Trophoblast cell (in vitro differentiated cells and primary cell): ENCODE measurements at regions not wholly inside any gene's neighbourhood (a gene's known extent, or its start where the extent isn't known, plus 50 kb on each side); places are given as distances from the start of the nearest gene placed in this dataset.
"Not testable (repeated sequence)": the region's sequence is repeated elsewhere in the genome, so short reads cannot be mapped to it uniquely, and the experiment has no call there.

ENCODE experiments used
- DNase-seq, 2 donors: peaks; one replicate each; pipeline ENCODE4 v3.0.0-alpha.2; 2016
- H2AFZ ChIP-seq: 2 replicates; pipeline ENCODE4 v1.6.1; 2013; ENCODE audit warnings: low read length, moderate library complexity, mild to moderate bottlenecking; ENCODE audit not compliant: insufficient read depth, poor library complexity
- H2AK5ac ChIP-seq: 2 replicates; pipeline ENCODE4 v1.6.1; 2013; ENCODE audit warnings: mild to moderate bottlenecking, low read length
- H2BK120ac ChIP-seq: 2 replicates; pipeline ENCODE4 v1.6.1; 2013; ENCODE audit warnings: low read length, mild to moderate bottlenecking, moderate library complexity; ENCODE audit not compliant: insufficient read depth, poor library complexity
- H2BK12ac ChIP-seq: 2 replicates; pipeline ENCODE4 v1.6.1; 2013; ENCODE audit warnings: mild to moderate bottlenecking, low read length, moderate library complexity
- H2BK5ac ChIP-seq: 2 replicates; pipeline ENCODE4 v1.6.1; 2013; ENCODE audit warnings: low read length, low read depth, moderate library complexity, mild to moderate bottlenecking; ENCODE audit not compliant: poor library complexity
- H3K14ac ChIP-seq: 2 replicates; pipeline ENCODE4 v1.6.1; 2013; ENCODE audit warnings: mild to moderate bottlenecking, low read length
- H3K18ac ChIP-seq: 2 replicates; pipeline ENCODE4 v1.6.1; 2013; ENCODE audit warnings: mild to moderate bottlenecking, low read length
- H3K23ac ChIP-seq: 2 replicates; pipeline ENCODE4 v1.6.1; 2013; ENCODE audit warnings: low read length
- H3K27ac ChIP-seq: 2 replicates; pipeline ENCODE4 v1.5.1; 2013; ENCODE audit warnings: low read depth, mild to moderate bottlenecking, inconsistent platforms, low read length, moderate library complexity
- H3K27me3 ChIP-seq: 2 replicates; pipeline ENCODE4 v1.6.1; 2013; ENCODE audit warnings: inconsistent platforms, mild to moderate bottlenecking, low read length, moderate library complexity; ENCODE audit not compliant: insufficient read depth
- H3K36me3 ChIP-seq, 2 experiments: 1 replicate in 1 of 2; 2 replicates in 1 of 2; pipeline ENCODE4 v1.6.1; 2013; ENCODE audit warnings: low read length in 2 of 2, mild to moderate bottlenecking in 2 of 2, moderate library complexity in 1 of 2; ENCODE audit not compliant: insufficient read depth in 2 of 2, control insufficient read depth in 1 of 2
- H3K4ac ChIP-seq: 2 replicates; pipeline ENCODE4 v1.6.1; 2013; ENCODE audit warnings: low read depth, mild to moderate bottlenecking, low read length, moderate library complexity
- H3K4me1 ChIP-seq, 2 experiments: 1 replicate in 1 of 2; 2 replicates in 1 of 2; pipeline ENCODE4 v1.6.1; 2013; ENCODE audit warnings: low read length in 2 of 2, mild to moderate bottlenecking in 2 of 2, moderate library complexity in 1 of 2; ENCODE audit not compliant: insufficient read depth in 2 of 2, control insufficient read depth in 1 of 2
- H3K4me2 ChIP-seq: 2 replicates; pipeline ENCODE4 v1.6.1; 2013; ENCODE audit warnings: inconsistent platforms, mild to moderate bottlenecking, low read length, moderate library complexity
- H3K4me3 ChIP-seq: 2 replicates; pipeline ENCODE4 v1.5.1; 2013; ENCODE audit warnings: mild to moderate bottlenecking, low read depth, low read length, inconsistent platforms
- H3K79me1 ChIP-seq: one replicate; pipeline ENCODE4 v1.6.1; 2013; ENCODE audit warnings: low read length
- H3K79me2 ChIP-seq: 2 replicates; pipeline ENCODE4 v1.6.1; 2013; ENCODE audit warnings: low read length, mild to moderate bottlenecking; ENCODE audit not compliant: control insufficient read depth, insufficient read depth, poor library complexity
- H3K9ac ChIP-seq: 2 replicates; pipeline ENCODE4 v1.6.1; 2013; ENCODE audit warnings: mild to moderate bottlenecking, low read length
- H3K9me3 ChIP-seq: 2 replicates; pipeline ENCODE4 v1.6.1; 2013; ENCODE audit warnings: low read depth, mild to moderate bottlenecking, control low read depth, inconsistent platforms, low read length; ENCODE audit not compliant: insufficient read depth
- H4K12ac ChIP-seq: 2 replicates; pipeline ENCODE4 v1.6.1; 2013; ENCODE audit warnings: low read depth, mild to moderate bottlenecking, low read length, moderate library complexity
- H4K8ac ChIP-seq: 2 replicates; pipeline ENCODE4 v1.6.1; 2013; ENCODE audit warnings: low read depth, mild to moderate bottlenecking, low read length, moderate library complexity
- H4K91ac ChIP-seq: one replicate; pipeline ENCODE4 v1.6.1; 2013; ENCODE audit warnings: low read depth, mild to moderate bottlenecking, low read length, moderate library complexity
- WGBS: extraction: QIAGEN DNeasy Blood & Tissue Kit; methylation state at CpG from one replicate; pipeline ENCODE4 v1.1.7; 2013; ENCODE audit warnings: missing lambda C conversion rate; ENCODE audit not compliant: insufficient read length, insufficient coverage; ENCODE audit errors: extremely low coverage; 5-methylcytosine and 5-hydroxymethylcytosine counted together

GRCh38 chr22:10708175-10708574 lies 4819.8 kb upstream of the OR11H1 start:
- WGBS, result no CpG with 5 or more reads among the region's 3 CpGs
- not testable (repeated sequence) for H3K4me1 ChIP-seq, H3K18ac ChIP-seq, H2BK12ac ChIP-seq, H3K9me3 ChIP-seq, H3K4me2 ChIP-seq, H2AK5ac ChIP-seq, H3K14ac ChIP-seq, H3K4ac ChIP-seq, DNase-seq, H2AFZ ChIP-seq, H3K23ac ChIP-seq, H3K9ac ChIP-seq, H2BK120ac ChIP-seq, H4K12ac ChIP-seq, H3K4me3 ChIP-seq, H3K79me1 ChIP-seq, H3K79me2 ChIP-seq, H3K27me3 ChIP-seq, H4K91ac ChIP-seq, H2BK5ac ChIP-seq, H3K36me3 ChIP-seq, H3K27ac ChIP-seq, H4K8ac ChIP-seq

GRCh38 chr22:10710923-10711322 lies 4817.1 kb upstream of the OR11H1 start:
- H3K4me3 ChIP-seq, H4K91ac ChIP-seq, DNase-seq, H3K4me2 ChIP-seq, H4K8ac ChIP-seq, H3K27me3 ChIP-seq, H3K14ac ChIP-seq, H2BK12ac ChIP-seq, H3K36me3 ChIP-seq, H3K27ac ChIP-seq, H2AK5ac ChIP-seq, H3K18ac ChIP-seq, H2BK120ac ChIP-seq, H2AFZ ChIP-seq, H3K9me3 ChIP-seq, H3K9ac ChIP-seq, H3K23ac ChIP-seq, H3K4ac ChIP-seq, H4K12ac ChIP-seq, H3K79me1 ChIP-seq, H3K4me1 ChIP-seq, H2BK5ac ChIP-seq, H3K79me2 ChIP-seq: not testable (repeated sequence)
- no CpG with 5 or more reads among the region's 4 CpGs for WGBS

- not testable (repeated sequence) for H2AK5ac ChIP-seq, H3K36me3 ChIP-seq, H3K27me3 ChIP-seq, H3K9me3 ChIP-seq, H3K18ac ChIP-seq, H3K4me2 ChIP-seq, H4K12ac ChIP-seq, H3K4ac ChIP-seq, H3K4me1 ChIP-seq, H3K9ac ChIP-seq, DNase-seq, H2BK120ac ChIP-seq, H3K27ac ChIP-seq, H2BK5ac ChIP-seq, H3K79me1 ChIP-seq, H3K4me3 ChIP-seq, H2BK12ac ChIP-seq, H3K14ac ChIP-seq, H2AFZ ChIP-seq, H4K8ac ChIP-seq, H4K91ac ChIP-seq, H3K23ac ChIP-seq, H3K79me2 ChIP-seq
- WGBS, result 98% methylated on average over 4 of the region's 9 CpGs
Observed at GRCh38 chr22:10722804-10723203, 4805.2 kb upstream of the OR11H1 start.

GRCh38 chr22:10723966-10724365 lies 4804.0 kb upstream of the OR11H1 start:
- not testable (repeated sequence) for H2BK12ac ChIP-seq, H3K9me3 ChIP-seq, H3K18ac ChIP-seq, H3K4me2 ChIP-seq, H2BK120ac ChIP-seq, H2AFZ ChIP-seq, H2AK5ac ChIP-seq, H3K4me1 ChIP-seq, H3K36me3 ChIP-seq, H3K27me3 ChIP-seq, H4K12ac ChIP-seq, H3K79me1 ChIP-seq, H3K23ac ChIP-seq, H2BK5ac ChIP-seq, H3K79me2 ChIP-seq, DNase-seq, H4K91ac ChIP-seq, H3K14ac ChIP-seq, H3K4ac ChIP-seq, H3K27ac ChIP-seq, H3K9ac ChIP-seq, H4K8ac ChIP-seq, H3K4me3 ChIP-seq
- 100% methylated on average over 1 of the region's 8 CpGs for WGBS
